HG03460 (cell line): ENCODE measurements at regions not wholly inside any gene's neighbourhood (a gene's known extent, or its start where the extent isn't known, plus 50 kb on each side); places are given as distances from the start of the nearest gene placed in this dataset.

ENCODE experiments used
- ATAC-seq: cut with Tn5 transposase; IDR thresholded peaks from one replicate; pipeline ENCODE4 v1.9.1; 2021; ENCODE audit not compliant: unreplicated experiment

- ATAC-seq = no peak
Observed at GRCh38 chr11:95520369-95521132, 269.0 kb downstream of the FAM76B start.

GRCh38 chr11:95519912-95520311 is 269.7 kb downstream of the FAM76B start:
- no peak for ATAC-seq

GRCh38 chr11:95517453-95517852 is 272.1 kb downstream of the FAM76B start:
- no peak for ATAC-seq

GRCh38 chr11:95516786-95517185 is 272.8 kb downstream of the FAM76B start:
- ATAC-seq = no peak

- no peak for ATAC-seq
Observed at GRCh38 chr11:95516175-95516574, 273.4 kb downstream of the FAM76B start.

- ATAC-seq = no peak
Observed at GRCh38 chr11:95515371-95515770, 274.2 kb downstream of the FAM76B start.

- no peak for ATAC-seq
Observed at GRCh38 chr11:95514416-95515110, 275.0 kb downstream of the FAM76B start.

GRCh38 chr11:95512682-95513081 is 276.9 kb downstream of the FAM76B start:
- ATAC-seq = no peak

- no peak for ATAC-seq
Observed at GRCh38 chr11:95512177-95512576, 277.4 kb downstream of the FAM76B start.

- no peak for ATAC-seq
Observed at GRCh38 chr11:95508219-95508890, 277.4 kb upstream of the SESN3 start.

- no peak for ATAC-seq
Observed at GRCh38 chr11:95507794-95508193, 276.8 kb upstream of the SESN3 start.

GRCh38 chr11:95506777-95507176 is 275.8 kb upstream of the SESN3 start:
- ATAC-seq = no peak

- no peak for ATAC-seq
Observed at GRCh38 chr11:95505927-95506426, 275.0 kb upstream of the SESN3 start.

GRCh38 chr11:95503047-95503446 is 272.0 kb upstream of the SESN3 start:
- no peak for ATAC-seq

GRCh38 chr11:95502522-95502921 is 271.5 kb upstream of the SESN3 start:
- ATAC-seq = no peak

- no peak for ATAC-seq
Observed at GRCh38 chr11:95501761-95502266, 270.8 kb upstream of the SESN3 start.

- no peak for ATAC-seq
Observed at GRCh38 chr11:95500466-95500865, 269.5 kb upstream of the SESN3 start.

GRCh38 chr11:95499516-95500135 is 268.6 kb upstream of the SESN3 start:
- ATAC-seq = no peak

- ATAC-seq = no peak
Observed at GRCh38 chr11:95498722-95499425, 267.9 kb upstream of the SESN3 start.

- no peak for ATAC-seq
Observed at GRCh38 chr11:95496901-95497300, 265.9 kb upstream of the SESN3 start.

GRCh38 chr11:95495706-95496105 is 264.7 kb upstream of the SESN3 start:
- ATAC-seq = no peak
